RWPE2 (cell line): ENCODE measurements at regions not wholly inside any gene's neighbourhood (a gene's known extent, or its start where the extent isn't known, plus 50 kb on each side); places are given as distances from the start of the nearest gene placed in this dataset.

ENCODE experiments used
- ATAC-seq: fragments of 200-7000 bp; cut with Tn5 transposase; 3 replicates; pipeline ENCODE4 v1.9.1; 2021; ENCODE audit warnings: low read depth
- DNase-seq: peaks from one replicate; pipeline ENCODE4 v3.0.0-alpha.2; 2020; ENCODE audit warnings: low spot score
- H3K27ac ChIP-seq: fragments of 450-650 bp; 2 replicates; pipeline ENCODE4 v1.5.1; 2017; ENCODE audit warnings: mild to moderate bottlenecking; ENCODE audit not compliant: poor library complexity, severe bottlenecking
- H3K27me3 ChIP-seq: fragments of 250-450 bp; sonication (Bioruptor Pico); 2 replicates; pipeline ENCODE4 v1.5.1; 2021; ENCODE audit warnings: mild to moderate bottlenecking, moderate library complexity; ENCODE audit not compliant: insufficient read depth, poor library complexity, severe bottlenecking
- H3K36me3 ChIP-seq: fragments of 250-450 bp; sonication (Bioruptor Pico); 2 replicates; pipeline ENCODE4 v1.5.1; 2020; ENCODE audit warnings: low read depth, mild to moderate bottlenecking, moderate library complexity
- H3K4me1 ChIP-seq: fragments of 250-450 bp; sonication (Bioruptor Pico); 2 replicates; pipeline ENCODE4 v1.5.1; 2021; ENCODE audit warnings: mild to moderate bottlenecking, moderate library complexity; ENCODE audit not compliant: insufficient read depth, poor library complexity, severe bottlenecking
- H3K4me3 ChIP-seq: fragments of 250-450 bp; sonication (Bioruptor Pico); 2 replicates; pipeline ENCODE4 v1.5.1; 2021; ENCODE audit warnings: mild to moderate bottlenecking, moderate library complexity; ENCODE audit not compliant: severe bottlenecking
- H3K9me3 ChIP-seq: fragments of 250-450 bp; sonication (Bioruptor Pico); 2 replicates; pipeline ENCODE4 v1.5.1; 2021; ENCODE audit warnings: mild to moderate bottlenecking, moderate library complexity; ENCODE audit not compliant: severe bottlenecking
- CTCF ChIP-seq: fragments of 450-650 bp; IDR thresholded peaks from one replicate; pipeline ENCODE4 v1.5.1; 2017; ENCODE audit warnings: mild to moderate bottlenecking, moderate library complexity; ENCODE audit not compliant: poor library complexity, severe bottlenecking

DNA sequence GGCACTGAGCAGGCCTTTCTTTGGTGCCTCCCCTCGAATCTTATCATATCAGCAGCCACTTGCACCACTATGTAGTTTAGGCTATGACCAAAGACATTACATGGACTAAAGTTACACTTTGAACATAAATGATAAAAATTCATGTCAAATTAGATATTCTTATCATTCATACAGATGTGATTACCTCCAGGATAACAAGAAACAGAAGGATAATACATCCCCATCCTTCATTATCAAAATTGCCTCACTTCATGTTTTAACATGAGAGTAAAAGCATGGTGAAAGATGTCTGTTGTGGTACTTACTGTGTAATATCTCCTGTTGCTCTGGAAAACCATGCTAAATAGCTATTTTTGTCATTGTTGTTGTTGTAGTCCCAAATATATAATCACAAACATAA is 230.8 kb upstream of the RND3 start:
- no peak overlapping the region for H3K27ac ChIP-seq
- H3K27me3 ChIP-seq, result no peaks in the 10 kb centered on the region
- no peaks in the 10 kb centered on the region for H3K4me1 ChIP-seq
- DNase-seq (no peak), ATAC-seq (no peak)
- H3K36me3 ChIP-seq, result no peaks in the 10 kb centered on the region
- no peak for TF ChIP-seq CTCF
- no peak overlapping the region for H3K4me3 ChIP-seq
- H3K9me3 ChIP-seq, result no peaks in the 10 kb centered on the region

GRCh38 chr2:150716186-150716585 is 228.7 kb upstream of the RND3 start:
- Histone ChIP-seq H3K27me3 (no peaks in the 10 kb centered on the region), H3K27ac (no peak overlapping the region), H3K36me3 (no peaks in the 10 kb centered on the region), H3K4me1 (no peaks in the 10 kb centered on the region), H3K4me3 (no peak overlapping the region), H3K9me3 (no peaks in the 10 kb centered on the region)
- DNase-seq (no peak), ATAC-seq (no peak)
- TF ChIP-seq CTCF, result no peak

DNA sequence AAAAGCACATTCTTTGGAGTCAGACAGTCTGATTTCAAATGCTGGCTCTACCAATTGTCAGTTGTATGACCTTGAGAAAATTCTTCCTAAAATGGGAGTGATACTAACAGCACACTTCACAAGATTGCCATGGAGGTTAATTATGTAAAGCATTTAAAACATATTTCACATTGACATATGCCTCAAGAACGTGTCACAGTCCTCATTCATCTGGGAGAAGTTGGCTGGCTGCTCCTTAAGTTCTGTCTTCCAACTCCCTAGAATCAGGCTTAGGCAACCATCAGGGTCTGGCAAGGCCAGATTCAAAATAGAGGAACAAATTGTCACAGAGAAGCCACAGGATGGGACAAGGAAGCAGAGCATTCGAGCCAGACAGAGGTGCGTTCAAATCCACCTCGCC is 228.0 kb upstream of the RND3 start:
- no peaks in the 10 kb centered on the region for H3K36me3 ChIP-seq

GRCh38 chr2:150710916-150711315 is 223.4 kb upstream of the RND3 start:
- DNase-seq, result no peak
- Histone ChIP-seq H3K27me3 (no peaks in the 10 kb centered on the region), H3K9me3 (no peaks in the 10 kb centered on the region), H3K27ac (no peak overlapping the region), H3K4me3 (no peak overlapping the region), H3K36me3 (no peaks in the 10 kb centered on the region), H3K4me1 (no peaks in the 10 kb centered on the region)
- TF ChIP-seq CTCF, result no peak
- ATAC-seq, result no peak

More for the DNA sequence above, 228.0 kb upstream of the RND3 start:
- no peak for DNase-seq
- H3K27ac ChIP-seq, result no peak overlapping the region
- no peak for ATAC-seq
- H3K4me1 ChIP-seq, result no peaks in the 10 kb centered on the region
- no peaks in the 10 kb centered on the region for H3K27me3 ChIP-seq
- no peak overlapping the region for H3K4me3 ChIP-seq
- TF ChIP-seq CTCF, result no peak
- H3K9me3 ChIP-seq, result no peaks in the 10 kb centered on the region

DNA sequence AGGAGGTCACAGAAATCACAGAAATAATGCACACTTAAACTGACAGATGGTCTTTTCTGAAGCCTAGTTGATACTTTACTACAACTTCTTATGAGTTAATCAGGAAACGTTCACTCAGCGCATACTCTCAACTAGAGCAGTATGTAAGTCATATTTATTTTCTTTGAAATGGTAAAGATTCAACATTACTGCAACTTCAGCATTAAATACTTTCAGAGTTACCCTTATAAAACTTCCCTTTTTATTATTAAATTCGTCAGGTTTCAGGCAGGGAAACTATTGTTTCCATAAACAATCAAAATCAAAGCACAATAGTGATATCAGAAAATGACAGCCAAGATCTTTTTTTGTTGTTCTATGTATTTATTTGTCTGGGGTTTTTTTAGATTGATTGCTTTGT is 222.6 kb upstream of the RND3 start:
- DNase-seq, result no peak
- no peaks in the 10 kb centered on the region for H3K4me1 ChIP-seq
- no peak overlapping the region for H3K27ac ChIP-seq
- no peaks in the 10 kb centered on the region for H3K27me3 ChIP-seq
- H3K36me3 ChIP-seq, result no peaks in the 10 kb centered on the region
- no peak for ATAC-seq
- no peak overlapping the region for H3K4me3 ChIP-seq
- no peaks in the 10 kb centered on the region for H3K9me3 ChIP-seq
- TF ChIP-seq CTCF, result no peak
